ENCODE measurements at regions not wholly inside any gene's neighbourhood (a gene's known extent, or its start where the extent isn't known, plus 50 kb on each side); places are given as distances from the start of the nearest gene placed in this dataset.

DNA sequence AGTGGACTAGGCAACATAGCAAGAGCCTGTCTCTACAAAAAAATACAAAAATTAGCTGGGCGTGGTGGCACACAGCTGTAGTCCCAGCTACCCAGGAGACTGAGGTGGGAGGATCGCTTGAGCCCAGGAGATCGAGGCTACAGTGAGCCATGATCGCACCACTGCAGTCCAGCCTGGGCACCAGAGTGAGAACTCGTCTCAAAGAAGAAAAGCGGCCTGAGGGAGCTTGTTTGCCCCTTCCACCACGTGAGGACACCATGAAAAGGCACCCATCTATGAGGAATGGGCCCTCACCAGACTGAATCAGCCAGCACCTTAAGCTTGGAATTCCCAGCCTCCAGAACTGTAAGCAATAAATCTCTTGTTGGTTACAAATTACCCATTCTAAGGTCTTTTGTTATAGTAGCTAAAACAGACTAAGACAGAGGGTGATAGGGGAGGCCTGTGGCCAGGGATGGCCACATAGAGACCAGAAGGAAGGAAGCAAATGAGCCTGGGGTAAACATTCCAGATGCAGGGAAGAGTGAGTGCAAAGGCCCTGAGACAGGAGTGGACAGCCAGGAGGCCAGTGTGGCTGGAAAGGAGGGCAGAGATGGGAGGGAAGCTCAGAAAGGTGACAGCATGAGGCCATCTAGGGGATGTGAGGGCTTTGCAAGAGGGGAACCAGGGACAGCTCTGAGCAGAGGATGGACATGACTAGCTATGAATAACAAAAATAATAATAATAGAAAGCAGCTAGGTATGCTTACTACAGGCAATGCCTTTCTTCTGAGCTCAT is 120.1 kb downstream of the MATN1 start:
- no peak for TF ChIP-seq FOXP2 (optimal IDR thresholded peaks at IDR 0.05; ENCODE audit: borderline replicate concordance, extremely low read depth, extremely low read length, insufficient read depth)
- TF ChIP-seq SIN3A (IDR thresholded peaks at IDR 0.05; ENCODE audit: borderline replicate concordance, insufficient read depth, low read length): no peak
- no peak for TF ChIP-seq TAF1 (IDR thresholded peaks at IDR 0.05; ENCODE audit: borderline replicate concordance, insufficient read depth, low read length)
- no peak for TF ChIP-seq POLR2AphosphoS5 (IDR thresholded peaks at IDR 0.05; ENCODE audit: low read depth, low read length)
- TF ChIP-seq, protein P1, sequence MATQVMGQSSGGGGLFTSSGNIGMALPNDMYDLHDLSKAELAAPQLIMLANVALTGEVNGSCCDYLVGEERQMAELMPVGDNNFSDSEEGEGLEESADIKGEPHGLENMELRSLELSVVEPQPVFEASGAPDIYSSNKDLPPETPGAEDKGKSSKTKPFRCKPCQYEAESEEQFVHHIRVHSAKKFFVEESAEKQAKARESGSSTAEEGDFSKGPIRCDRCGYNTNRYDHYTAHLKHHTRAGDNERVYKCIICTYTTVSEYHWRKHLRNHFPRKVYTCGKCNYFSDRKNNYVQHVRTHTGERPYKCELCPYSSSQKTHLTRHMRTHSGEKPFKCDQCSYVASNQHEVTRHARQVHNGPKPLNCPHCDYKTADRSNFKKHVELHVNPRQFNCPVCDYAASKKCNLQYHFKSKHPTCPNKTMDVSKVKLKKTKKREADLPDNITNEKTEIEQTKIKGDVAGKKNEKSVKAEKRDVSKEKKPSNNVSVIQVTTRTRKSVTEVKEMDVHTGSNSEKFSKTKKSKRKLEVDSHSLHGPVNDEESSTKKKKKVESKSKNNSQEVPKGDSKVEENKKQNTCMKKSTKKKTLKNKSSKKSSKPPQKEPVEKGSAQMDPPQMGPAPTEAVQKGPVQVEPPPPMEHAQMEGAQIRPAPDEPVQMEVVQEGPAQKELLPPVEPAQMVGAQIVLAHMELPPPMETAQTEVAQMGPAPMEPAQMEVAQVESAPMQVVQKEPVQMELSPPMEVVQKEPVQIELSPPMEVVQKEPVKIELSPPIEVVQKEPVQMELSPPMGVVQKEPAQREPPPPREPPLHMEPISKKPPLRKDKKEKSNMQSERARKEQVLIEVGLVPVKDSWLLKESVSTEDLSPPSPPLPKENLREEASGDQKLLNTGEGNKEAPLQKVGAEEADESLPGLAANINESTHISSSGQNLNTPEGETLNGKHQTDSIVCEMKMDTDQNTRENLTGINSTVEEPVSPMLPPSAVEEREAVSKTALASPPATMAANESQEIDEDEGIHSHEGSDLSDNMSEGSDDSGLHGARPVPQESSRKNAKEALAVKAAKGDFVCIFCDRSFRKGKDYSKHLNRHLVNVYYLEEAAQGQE (IDR thresholded peaks at IDR 0.05; ENCODE audit: insufficient read depth in 1 of 2, low read depth in 2 of 2, low read length in 2 of 2): no peak

DNA sequence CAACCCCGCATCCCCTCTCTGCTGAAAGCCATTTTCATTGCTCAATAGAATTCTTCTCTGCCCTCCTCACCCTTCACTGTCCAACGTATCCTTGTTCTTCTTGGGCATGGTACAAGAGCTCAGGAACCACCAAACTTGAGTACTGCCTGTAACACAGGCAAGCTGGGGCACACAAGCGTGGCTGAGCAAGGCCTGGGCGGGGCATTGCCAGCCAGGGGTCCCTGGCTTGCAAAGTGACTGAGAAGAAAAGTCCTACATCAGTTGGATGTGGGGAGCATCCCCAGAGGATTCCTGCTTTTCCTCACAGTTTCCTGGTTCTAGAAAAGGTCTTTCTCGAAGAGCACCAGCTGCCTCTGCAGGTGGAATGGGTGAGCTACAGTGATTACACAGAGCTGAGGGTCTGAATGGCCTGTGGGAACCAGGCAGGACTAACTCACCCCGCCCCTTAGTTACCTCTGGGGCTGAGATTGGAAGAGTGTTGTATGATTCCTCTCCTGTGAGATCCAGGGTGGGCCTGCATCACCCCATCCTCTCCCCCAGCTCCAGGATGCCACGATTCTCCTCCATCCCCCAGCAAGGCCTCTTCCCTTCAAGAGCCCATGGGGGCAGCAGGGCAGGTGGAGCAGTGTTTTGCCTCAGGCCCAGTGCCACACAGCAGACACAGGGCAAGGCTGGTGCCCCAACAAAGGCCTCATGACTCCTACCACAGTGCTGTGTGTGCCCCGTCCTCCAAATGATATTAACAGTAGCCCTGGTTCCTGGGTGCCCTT is 121.9 kb downstream of the MATN1 start:
- TF ChIP-seq POLR2AphosphoS5 (IDR thresholded peaks at IDR 0.05; ENCODE audit: low read depth, low read length): no peak
- TF ChIP-seq SIN3A (IDR thresholded peaks at IDR 0.05; ENCODE audit: borderline replicate concordance, insufficient read depth, low read length): no peak
- TF ChIP-seq TAF1 (IDR thresholded peaks at IDR 0.05; ENCODE audit: borderline replicate concordance, insufficient read depth, low read length): no peak
- TF ChIP-seq, protein P1 (IDR thresholded peaks at IDR 0.05; ENCODE audit: insufficient read depth in 1 of 2, low read depth in 2 of 2, low read length in 2 of 2): no peak
- no peak for TF ChIP-seq FOXP2 (optimal IDR thresholded peaks at IDR 0.05; ENCODE audit: borderline replicate concordance, extremely low read depth, extremely low read length, insufficient read depth)

DNA sequence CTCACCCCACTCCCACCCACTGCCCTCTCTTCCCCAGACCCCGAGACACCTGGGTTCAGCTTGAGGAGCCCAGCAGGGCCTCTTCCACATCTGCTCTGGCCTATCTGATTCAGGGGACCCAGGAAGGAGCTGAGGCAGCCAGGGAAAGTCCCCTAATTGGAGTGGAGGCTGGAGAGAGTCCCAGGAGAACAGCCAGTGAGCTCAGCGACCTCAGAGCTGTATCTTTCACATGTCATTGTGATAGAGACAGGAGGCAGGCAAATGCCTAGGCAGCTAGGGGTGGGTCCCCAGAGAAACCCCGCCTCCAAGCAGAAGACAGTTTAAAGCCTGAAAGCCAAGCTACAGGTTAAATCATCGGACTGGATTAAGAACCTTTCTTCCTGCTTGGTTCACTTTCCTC is 122.7 kb downstream of the MATN1 start:
- TF ChIP-seq, protein P1 (IDR thresholded peaks at IDR 0.05; ENCODE audit: insufficient read depth in 1 of 2, low read depth in 2 of 2, low read length in 2 of 2): no peak

DNA sequence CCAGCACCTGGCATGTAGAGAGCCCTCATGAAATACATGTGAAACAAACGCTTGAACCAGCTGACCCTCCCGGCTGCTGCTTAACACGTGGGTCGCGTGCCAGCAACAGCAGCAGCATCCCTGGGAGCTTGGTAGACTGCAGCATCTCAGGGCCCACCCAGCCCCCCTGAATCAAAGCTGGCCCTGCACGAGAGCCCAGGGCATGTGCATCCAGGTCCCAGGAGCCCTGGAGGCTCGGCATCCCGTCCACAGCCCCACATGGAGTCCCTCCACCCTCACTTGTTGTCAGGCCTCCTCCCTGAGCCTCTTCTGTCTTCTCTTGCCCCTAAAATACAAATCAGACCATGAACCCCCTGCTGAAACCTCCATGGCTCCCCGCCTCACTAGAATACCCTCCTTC is 123.1 kb downstream of the MATN1 start:
- TF ChIP-seq SIN3A (IDR thresholded peaks at IDR 0.05; ENCODE audit: borderline replicate concordance, insufficient read depth, low read length): no peak
- TF ChIP-seq TAF1 (IDR thresholded peaks at IDR 0.05; ENCODE audit: borderline replicate concordance, insufficient read depth, low read length): no peak
- no peak for TF ChIP-seq FOXP2 (optimal IDR thresholded peaks at IDR 0.05; ENCODE audit: borderline replicate concordance, extremely low read depth, extremely low read length, insufficient read depth)
- TF ChIP-seq POLR2AphosphoS5 (IDR thresholded peaks at IDR 0.05; ENCODE audit: low read depth, low read length): no peak
- TF ChIP-seq, protein P1 (IDR thresholded peaks at IDR 0.05; ENCODE audit: insufficient read depth in 1 of 2, low read depth in 2 of 2, low read length in 2 of 2): no peak

Measured in PFSK-1 (cell line).